Nephron progenitor cell (in vitro differentiated cells): ENCODE measurements at regions not wholly inside any gene's neighbourhood (a gene's known extent, or its start where the extent isn't known, plus 50 kb on each side); places are given as distances from the start of the nearest gene placed in this dataset.
A peak's percentile ranks its signal among the peaks of the same experiment; 100 is the strongest.

Experiments
- DNase-seq: peaks from one replicate; pipeline ENCODE4 v3.0.0; 2021
- H3K27ac Mint-ChIP-seq: 2 replicates; pipeline ENCODE4 v1.8.0; 2021; ENCODE audit warnings: mild to moderate bottlenecking, moderate library complexity, mixed read lengths
- H3K27me3 Mint-ChIP-seq: 2 replicates; pipeline ENCODE4 v1.8.0; 2021; ENCODE audit warnings: mild to moderate bottlenecking, low read depth, mixed read lengths; ENCODE audit not compliant: poor library complexity
- H3K36me3 Mint-ChIP-seq: 2 replicates; pipeline ENCODE4 v1.8.0; 2021; ENCODE audit warnings: low read depth, mixed read lengths
- H3K4me1 Mint-ChIP-seq: 2 replicates; pipeline ENCODE4 v1.8.0; 2021; ENCODE audit warnings: mixed read lengths
- H3K4me3 Mint-ChIP-seq: 2 replicates; pipeline ENCODE4 v1.8.0; 2021; ENCODE audit warnings: mild to moderate bottlenecking, moderate library complexity, mixed read lengths
- H3K9me3 Mint-ChIP-seq: 2 replicates; pipeline ENCODE4 v1.8.0; 2021; ENCODE audit warnings: mild to moderate bottlenecking, moderate library complexity, mixed read lengths
- TF ChIP-seq, protein P1 (sequence below): fragments of 200-600 bp; sonication (generic); IDR thresholded peaks from 2 replicates; pipeline ENCODE4 v1.5.0; 2021; ENCODE audit warnings: antibody characterized with exemption

DNA sequence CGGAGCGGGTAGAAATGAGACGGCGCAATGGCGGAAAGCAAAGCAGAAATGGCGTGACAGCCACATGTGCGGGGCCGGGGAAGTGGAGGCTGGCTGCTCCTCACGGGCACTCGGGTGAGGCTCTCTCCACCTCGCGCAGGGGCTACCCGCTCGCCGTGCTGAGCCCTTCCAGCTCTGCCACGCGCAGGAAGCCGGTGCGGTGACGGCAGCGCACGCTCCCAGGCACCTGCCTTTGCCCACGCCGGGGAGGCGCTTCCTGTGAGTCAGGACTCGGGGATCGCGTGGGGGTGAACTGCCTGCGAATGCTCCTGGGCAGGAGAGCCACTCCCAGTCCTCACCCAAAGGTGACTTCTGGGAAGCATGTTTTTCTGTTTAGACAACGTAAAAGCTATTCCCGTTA, 431.2 kb downstream of the GLRX3 start:
- Mint-ChIP-seq H3K4me3 (no peak overlapping the region), H3K27me3 (peaks cover 6% of the 10 kb centered on the region), H3K27ac (peak overlapping the region; percentile 81), H3K9me3 (peaks cover 3% of the 10 kb centered on the region), H3K4me1 (peaks cover 40% of the 10 kb centered on the region), H3K36me3 (no peaks in the 10 kb centered on the region)
- TF ChIP-seq, protein P1, sequence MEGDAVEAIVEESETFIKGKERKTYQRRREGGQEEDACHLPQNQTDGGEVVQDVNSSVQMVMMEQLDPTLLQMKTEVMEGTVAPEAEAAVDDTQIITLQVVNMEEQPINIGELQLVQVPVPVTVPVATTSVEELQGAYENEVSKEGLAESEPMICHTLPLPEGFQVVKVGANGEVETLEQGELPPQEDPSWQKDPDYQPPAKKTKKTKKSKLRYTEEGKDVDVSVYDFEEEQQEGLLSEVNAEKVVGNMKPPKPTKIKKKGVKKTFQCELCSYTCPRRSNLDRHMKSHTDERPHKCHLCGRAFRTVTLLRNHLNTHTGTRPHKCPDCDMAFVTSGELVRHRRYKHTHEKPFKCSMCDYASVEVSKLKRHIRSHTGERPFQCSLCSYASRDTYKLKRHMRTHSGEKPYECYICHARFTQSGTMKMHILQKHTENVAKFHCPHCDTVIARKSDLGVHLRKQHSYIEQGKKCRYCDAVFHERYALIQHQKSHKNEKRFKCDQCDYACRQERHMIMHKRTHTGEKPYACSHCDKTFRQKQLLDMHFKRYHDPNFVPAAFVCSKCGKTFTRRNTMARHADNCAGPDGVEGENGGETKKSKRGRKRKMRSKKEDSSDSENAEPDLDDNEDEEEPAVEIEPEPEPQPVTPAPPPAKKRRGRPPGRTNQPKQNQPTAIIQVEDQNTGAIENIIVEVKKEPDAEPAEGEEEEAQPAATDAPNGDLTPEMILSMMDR: no peak
- DNase-seq: no peak

DNA sequence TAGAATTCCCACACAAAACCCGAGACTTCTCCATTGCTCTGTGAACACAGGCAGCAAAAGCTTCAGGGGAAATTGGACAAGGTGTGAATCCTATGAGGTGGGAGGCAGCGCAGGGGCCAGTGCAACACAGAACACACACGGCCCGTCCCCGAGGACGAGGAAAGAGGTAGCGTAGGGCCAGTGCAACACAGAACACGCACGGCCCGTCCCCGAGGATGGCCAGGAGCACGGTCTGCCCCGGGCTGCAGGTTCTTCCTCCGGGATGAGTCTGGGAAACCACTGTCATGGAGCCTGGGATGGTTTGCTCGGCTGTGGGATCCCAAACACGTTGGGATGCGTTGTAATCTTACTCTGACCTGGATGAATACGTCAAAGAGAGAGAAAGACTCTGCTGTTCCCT, 432.1 kb downstream of the GLRX3 start:
- Mint-ChIP-seq H3K9me3 (peaks cover 3% of the 10 kb centered on the region), H3K4me3 (no peak overlapping the region), H3K36me3 (no peaks in the 10 kb centered on the region), H3K4me1 (peaks cover 42% of the 10 kb centered on the region), H3K27ac (no peak overlapping the region), H3K27me3 (peaks cover 6% of the 10 kb centered on the region)
- DNase-seq: no peak
- TF ChIP-seq, protein P1: no peak

DNA sequence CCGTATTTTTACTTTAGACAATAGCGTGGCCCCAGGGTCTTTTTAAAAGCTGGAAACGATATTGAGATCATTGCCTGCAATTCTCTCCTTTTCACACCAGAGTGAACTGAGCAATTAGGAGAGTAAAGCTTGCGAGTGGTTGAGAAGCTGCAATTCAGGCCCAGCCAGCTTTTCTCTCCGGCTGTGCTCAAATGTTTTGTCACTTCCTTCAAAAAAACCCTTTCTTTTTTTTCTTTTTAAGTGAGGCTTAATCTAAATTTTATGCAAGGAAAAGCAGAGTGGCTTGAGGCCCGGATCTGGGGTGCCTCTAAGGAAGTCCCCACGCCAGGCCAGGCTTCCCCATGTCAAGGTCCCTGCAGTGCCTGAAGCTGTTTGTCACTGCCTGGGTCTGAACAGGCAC, 433.9 kb downstream of the GLRX3 start:
- Mint-ChIP-seq H3K4me3 (no peak overlapping the region), H3K9me3 (peaks cover 3% of the 10 kb centered on the region), H3K27me3 (peaks cover 4% of the 10 kb centered on the region), H3K4me1 (peaks cover 35% of the 10 kb centered on the region), H3K27ac (no peak overlapping the region), H3K36me3 (no peaks in the 10 kb centered on the region)
- DNase-seq: no peak
- TF ChIP-seq, protein P1: no peak

DNA sequence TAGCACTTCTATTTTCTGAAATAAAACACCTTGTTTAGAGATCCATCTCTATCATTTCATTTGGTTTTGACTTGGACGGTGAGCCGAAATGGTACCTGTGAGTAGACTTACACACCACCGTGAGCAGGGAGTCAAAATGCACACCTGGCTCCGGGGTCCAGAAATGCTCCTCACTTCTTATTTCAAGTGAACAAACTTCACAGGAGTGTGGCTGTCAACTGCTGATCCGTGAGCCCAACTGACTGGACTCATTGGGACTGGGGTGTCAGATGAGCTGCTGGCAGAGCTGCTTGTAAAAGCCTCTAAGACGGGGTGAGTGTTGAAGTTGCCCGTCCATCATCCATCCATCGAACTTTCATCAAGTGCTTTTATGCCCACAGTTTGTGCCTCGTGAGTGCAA, 435.5 kb downstream of the GLRX3 start:
- Mint-ChIP-seq H3K27me3 (peaks cover 8% of the 10 kb centered on the region), H3K4me3 (no peak overlapping the region), H3K4me1 (peaks cover 19% of the 10 kb centered on the region), H3K27ac (no peak overlapping the region), H3K36me3 (no peaks in the 10 kb centered on the region), H3K9me3 (peaks cover 3% of the 10 kb centered on the region)
- TF ChIP-seq, protein P1: no peak
- DNase-seq: no peak

DNA sequence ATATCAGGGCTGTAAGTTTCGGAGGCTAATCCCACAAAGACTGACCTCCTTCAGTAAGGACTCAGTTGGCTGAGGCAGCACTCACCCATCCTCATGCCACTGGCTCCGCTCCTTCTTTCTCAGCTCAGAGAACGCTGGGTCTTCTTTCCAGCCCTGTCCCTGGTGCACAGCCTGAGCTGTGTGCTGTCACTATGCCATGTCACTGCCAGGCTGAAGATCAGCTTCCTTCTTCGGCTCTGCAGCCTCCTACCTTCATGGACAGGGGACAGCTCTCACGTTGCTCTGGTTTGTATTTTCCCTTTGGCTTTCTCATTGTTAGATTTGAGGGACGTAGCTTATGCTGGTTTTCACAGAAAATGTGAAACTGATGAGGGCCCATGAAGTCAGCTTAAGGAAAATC, 437.3 kb downstream of the GLRX3 start:
- H3K27ac Mint-ChIP-seq: peak overlapping the region; percentile 55
- no peak overlapping the region for H3K4me3 Mint-ChIP-seq
- peaks cover 7% of the 10 kb centered on the region for H3K4me1 Mint-ChIP-seq
- no peaks in the 10 kb centered on the region for H3K36me3 Mint-ChIP-seq
- TF ChIP-seq, protein P1: no peak
- H3K9me3 Mint-ChIP-seq: no peaks in the 10 kb centered on the region
- H3K27me3 Mint-ChIP-seq: peaks cover 6% of the 10 kb centered on the region
- no peak for DNase-seq

DNA sequence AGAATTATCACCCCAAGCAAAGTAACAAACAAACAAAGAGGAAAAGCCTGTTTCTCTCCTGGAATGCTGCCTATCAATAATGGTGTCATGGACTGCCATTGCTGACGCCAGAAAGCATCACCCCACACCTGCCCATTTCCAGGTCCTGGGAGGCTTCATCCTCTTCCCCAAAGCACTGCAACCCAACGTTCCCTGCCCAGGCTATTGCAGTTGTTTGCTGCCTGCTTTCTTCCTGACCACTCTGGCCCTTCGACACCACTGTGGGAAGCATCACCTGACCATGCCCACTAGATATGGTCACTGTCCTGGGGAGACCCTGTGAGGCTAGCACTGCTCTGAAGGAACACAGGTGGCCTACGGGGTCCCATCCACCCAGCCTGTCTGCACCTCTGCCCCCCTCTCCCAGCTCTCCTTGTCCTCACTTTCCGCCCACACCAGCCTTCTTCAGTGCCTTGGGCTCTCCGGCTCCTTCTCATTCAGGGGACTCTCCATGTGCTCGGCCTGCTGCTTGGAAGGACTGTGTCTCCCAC, 439.6 kb downstream of the GLRX3 start:
- Mint-ChIP-seq H3K9me3 (no peaks in the 10 kb centered on the region), H3K36me3 (no peaks in the 10 kb centered on the region), H3K27ac (no peak overlapping the region), H3K4me1 (peaks cover 7% of the 10 kb centered on the region), H3K4me3 (no peak overlapping the region), H3K27me3 (peaks cover 8% of the 10 kb centered on the region)
- no peak for DNase-seq
- TF ChIP-seq, protein P1: no peak
